Stomach (tissue), 8 donors: ENCODE measurements at regions not wholly inside any gene's neighbourhood (a gene's known extent, or its start where the extent isn't known, plus 50 kb on each side); places are given as distances from the start of the nearest gene placed in this dataset.

Experiments used
- DNase-seq, 2 donors: peaks; one replicate each; pipeline versions ENCODE4 v3.0.0 to v3.0.0-alpha.2; 2013 to 2019
- H3K27ac ChIP-seq, 5 donors: fragments of 200-600 bp in 4 of 5; sonication (generic) in 4 of 5; one replicate each; pipeline ENCODE4 v1.5.1; 2013 to 2019; ENCODE audit warnings: mild to moderate bottlenecking in 1 of 5, moderate library complexity in 1 of 5
- H3K27me3 ChIP-seq, 3 donors: fragments of 200-600 bp; sonication (generic); one replicate each; pipeline ENCODE4 v1.5.1; 2017 to 2019; ENCODE audit warnings: mixed run types in 1 of 3
- H3K36me3 ChIP-seq, 4 donors: fragments of 200-600 bp; sonication (generic); 1 replicate in 3 of 4; 2 replicates in 1 of 4; pipeline ENCODE4 v1.5.1; 2016 to 2019
- H3K4me1 ChIP-seq, 4 donors: fragments of 200-600 bp; sonication (generic); one replicate each; pipeline ENCODE4 v1.5.1; 2016 to 2019
- H3K4me3 ChIP-seq, 4 donors: fragments of 200-600 bp; sonication (generic) in 3 of 4; one replicate each; pipeline ENCODE4 v1.5.1; 2016 to 2019; ENCODE audit warnings: mild to moderate bottlenecking in 1 of 4
- H3K9me3 ChIP-seq, 4 donors: fragments of 200-600 bp; sonication (generic); one replicate each; pipeline ENCODE4 v1.5.1; 2016 to 2019
- EP300 ChIP-seq: sonication (generic); formaldehyde crosslinking; IDR thresholded peaks from one replicate; pipeline ENCODE4 v1.6.1; 2017; ENCODE audit warnings: antibody characterized with exemption
- POLR2A ChIP-seq, 4 donors: fragments of 450-650 bp; IDR thresholded peaks; one replicate each; pipeline ENCODE4 v1.6.1; 2016; ENCODE audit warnings: antibody characterized with exemption in 4 of 4, control low read depth in 2 of 4, mild to moderate bottlenecking in 1 of 4, moderate library complexity in 1 of 4
- POLR2AphosphoS5 ChIP-seq, 3 donors: sonication (generic); formaldehyde crosslinking; IDR thresholded peaks; one replicate each; pipeline ENCODE4 v1.6.1; 2016; ENCODE audit warnings: antibody characterized with exemption in 3 of 3
- WGBS, 5 donors: extraction: QIAGEN DNeasy Blood & Tissue Kit in 3 of 5; methylation state at CpG; one replicate each; pipeline versions ENCODE4 v1.1.5 to v1.1.7; 2013 to 2018; 5-methylcytosine and 5-hydroxymethylcytosine counted together
- intact Hi-C: fragments of 100-400 bp; cut with DNase I; formaldehyde crosslinking; loops from one replicate; pipeline ENCODE4 v1.15.1; 2023; ENCODE audit warnings: low total_unique reads
- TF ChIP-seq, protein P1 (sequence below), 7 experiments: fragments of 450-650 bp in 4 of 7; fragments of 200-600 bp in 3 of 7; sonication (generic) in 3 of 7; IDR thresholded peaks; one replicate each; pipeline ENCODE4 v1.5.1; 2016 to 2019; ENCODE audit warnings: antibody characterized with exemption in 7 of 7, control low read depth in 2 of 7, mild to moderate bottlenecking in 1 of 7
- donor health status: healthy with polysubstance abuse.
- donor health status: Bipolar disorder and iron deficiency.
- donor health status: healthy.

DNA sequence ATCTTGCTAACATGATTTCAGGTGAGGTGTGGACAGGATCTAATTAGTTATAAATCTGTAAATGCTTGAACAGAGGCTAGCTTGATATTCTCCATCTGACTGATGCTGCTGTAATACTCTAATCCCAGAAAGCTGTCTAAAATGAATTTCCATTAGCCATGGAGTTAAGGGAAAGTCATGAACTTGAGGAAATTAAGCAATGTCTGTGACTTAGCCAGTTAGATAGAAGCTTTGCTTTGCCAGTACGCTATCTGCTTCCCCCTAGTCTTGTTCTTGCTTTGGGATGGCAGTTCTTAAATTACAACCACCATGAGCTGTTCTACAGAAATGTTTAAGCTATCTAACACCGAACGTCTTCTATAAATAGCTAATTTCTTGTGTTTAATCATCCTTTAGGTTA, 195.7 kb downstream of the PRL start:
- no peaks in the 10 kb centered on the region for H3K4me1 ChIP-seq
- H3K36me3 ChIP-seq = no peaks in the 10 kb centered on the region
- TF ChIP-seq POLR2A (IDR thresholded peaks at IDR 0.05) (no peak), EP300 (no peak), POLR2AphosphoS5 (IDR thresholded peaks at IDR 0.05) (no peak)
- TF ChIP-seq, protein P1, sequence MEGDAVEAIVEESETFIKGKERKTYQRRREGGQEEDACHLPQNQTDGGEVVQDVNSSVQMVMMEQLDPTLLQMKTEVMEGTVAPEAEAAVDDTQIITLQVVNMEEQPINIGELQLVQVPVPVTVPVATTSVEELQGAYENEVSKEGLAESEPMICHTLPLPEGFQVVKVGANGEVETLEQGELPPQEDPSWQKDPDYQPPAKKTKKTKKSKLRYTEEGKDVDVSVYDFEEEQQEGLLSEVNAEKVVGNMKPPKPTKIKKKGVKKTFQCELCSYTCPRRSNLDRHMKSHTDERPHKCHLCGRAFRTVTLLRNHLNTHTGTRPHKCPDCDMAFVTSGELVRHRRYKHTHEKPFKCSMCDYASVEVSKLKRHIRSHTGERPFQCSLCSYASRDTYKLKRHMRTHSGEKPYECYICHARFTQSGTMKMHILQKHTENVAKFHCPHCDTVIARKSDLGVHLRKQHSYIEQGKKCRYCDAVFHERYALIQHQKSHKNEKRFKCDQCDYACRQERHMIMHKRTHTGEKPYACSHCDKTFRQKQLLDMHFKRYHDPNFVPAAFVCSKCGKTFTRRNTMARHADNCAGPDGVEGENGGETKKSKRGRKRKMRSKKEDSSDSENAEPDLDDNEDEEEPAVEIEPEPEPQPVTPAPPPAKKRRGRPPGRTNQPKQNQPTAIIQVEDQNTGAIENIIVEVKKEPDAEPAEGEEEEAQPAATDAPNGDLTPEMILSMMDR (IDR thresholded peaks at IDR 0.05) = no peak
- H3K27me3 ChIP-seq = no peaks in the 10 kb centered on the region
- H3K27ac ChIP-seq = no peak overlapping the region
- no peak for DNase-seq
- H3K4me3 ChIP-seq = no peak overlapping the region
- intact Hi-C loops = no loop called here
- WGBS, 5 donors = 88 to 94% (median 88%) methylated on average over 3 of the region's 3 CpGs
- no peaks in the 10 kb centered on the region for H3K9me3 ChIP-seq

DNA sequence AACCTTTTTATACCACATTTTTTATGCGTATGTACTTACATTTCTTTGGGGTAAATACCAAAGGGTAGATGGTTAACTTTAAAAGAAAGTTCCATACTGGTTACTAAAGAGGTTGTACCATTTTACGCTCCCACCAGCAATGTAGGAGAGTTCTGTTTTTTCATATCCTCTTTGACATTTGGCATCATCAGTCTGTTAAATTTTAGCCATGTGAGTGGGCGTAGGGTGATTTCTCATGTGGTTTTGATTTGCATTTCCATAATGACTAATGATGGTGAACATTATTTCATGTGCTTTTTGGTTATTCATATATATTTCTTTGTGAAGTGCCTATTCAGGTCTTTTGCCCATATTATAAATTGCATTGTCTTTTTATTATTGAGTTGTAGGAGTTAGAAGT, 194.2 kb downstream of the PRL start:
- no peaks in the 10 kb centered on the region for H3K27me3 ChIP-seq
- intact Hi-C loops = no loop called here
- H3K27ac ChIP-seq = no peak overlapping the region
- no peak overlapping the region for H3K4me3 ChIP-seq
- no peak for TF ChIP-seq POLR2A (IDR thresholded peaks at IDR 0.05)
- no peak for TF ChIP-seq EP300
- TF ChIP-seq, protein P1 (IDR thresholded peaks at IDR 0.05) = no peak
- TF ChIP-seq POLR2AphosphoS5 (IDR thresholded peaks at IDR 0.05) = no peak
- DNase-seq = no peak
- no peaks in the 10 kb centered on the region for H3K4me1 ChIP-seq
- H3K36me3 ChIP-seq = no peaks in the 10 kb centered on the region
- WGBS, 5 donors = 82 to 93% (median 88%) methylated on average over 3 of the region's 3 CpGs
- no peaks in the 10 kb centered on the region for H3K9me3 ChIP-seq

DNA sequence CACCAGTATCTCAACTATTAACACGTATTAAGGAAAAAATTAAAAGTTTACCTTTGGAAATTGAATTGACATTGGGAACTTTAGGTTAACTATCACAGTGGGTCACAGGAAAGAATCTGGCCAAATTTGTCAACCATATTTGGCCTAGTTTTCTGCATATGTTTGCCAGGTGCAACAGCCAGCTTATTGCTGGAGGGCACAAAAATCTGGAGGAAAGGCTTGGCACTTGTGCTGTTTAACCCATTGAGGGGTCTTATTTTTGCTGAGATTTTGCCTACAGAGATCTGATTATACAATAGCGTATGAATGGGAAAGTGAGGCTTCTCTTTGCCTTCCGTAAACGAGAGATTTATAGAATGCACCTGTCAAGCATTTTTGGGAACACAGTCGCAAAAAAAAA, 190.4 kb downstream of the PRL start:
- intact Hi-C loops = no loop called here
- 78 to 95% (median 90%) methylated on average over 5 of the region's 5 CpGs for WGBS, 5 donors
- TF ChIP-seq EP300 (no peak), POLR2AphosphoS5 (IDR thresholded peaks at IDR 0.05) (no peak), POLR2A (IDR thresholded peaks at IDR 0.05) (no peak)
- TF ChIP-seq, protein P1 (IDR thresholded peaks at IDR 0.05) = no peak
- Histone ChIP-seq H3K36me3 (no peaks in the 10 kb centered on the region), H3K4me3 (no peak overlapping the region), H3K27ac (no peak overlapping the region), H3K27me3 (no peaks in the 10 kb centered on the region), H3K4me1 (no peaks in the 10 kb centered on the region), H3K9me3 (no peaks in the 10 kb centered on the region)
- no peak for DNase-seq

DNA sequence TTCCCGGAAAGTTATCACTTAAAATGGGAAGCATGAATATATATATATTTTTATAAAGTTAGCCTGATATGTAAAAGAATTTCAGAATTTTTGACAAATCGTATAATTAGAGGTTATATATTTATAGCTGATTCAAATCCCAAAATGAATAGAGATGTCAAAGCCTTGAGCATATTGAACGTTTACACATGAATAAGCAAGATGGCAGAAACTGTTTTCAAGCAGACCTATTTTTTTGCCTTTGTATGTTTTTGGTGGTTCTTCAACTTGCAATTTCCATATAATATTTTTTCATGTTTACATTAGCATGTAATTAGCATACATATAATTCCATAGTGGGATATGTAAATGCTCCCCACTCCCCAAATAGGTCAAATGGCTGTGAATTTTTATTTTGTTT, 189.9 kb downstream of the PRL start:
- Histone ChIP-seq H3K36me3 (no peaks in the 10 kb centered on the region), H3K4me3 (no peak overlapping the region), H3K27me3 (no peaks in the 10 kb centered on the region), H3K4me1 (no peaks in the 10 kb centered on the region), H3K27ac (no peak overlapping the region), H3K9me3 (no peaks in the 10 kb centered on the region)
- WGBS, 5 donors = 63 to 78% (median 64%) methylated on average over 3 of the region's 3 CpGs
- intact Hi-C loops = no loop called here
- TF ChIP-seq POLR2AphosphoS5 (IDR thresholded peaks at IDR 0.05) (no peak), POLR2A (IDR thresholded peaks at IDR 0.05) (no peak), EP300 (no peak)
- TF ChIP-seq, protein P1 (IDR thresholded peaks at IDR 0.05) = no peak
- no peak for DNase-seq
